Keratinocyte (primary cell): ENCODE measurements at regions not wholly inside any gene's neighbourhood (a gene's known extent, or its start where the extent isn't known, plus 50 kb on each side); places are given as distances from the start of the nearest gene placed in this dataset.

ENCODE experiments used
- CTCF ChIP-seq, 3 experiments: IDR thresholded peaks in 1 of 3; conservative IDR thresholded peaks in 1 of 3; optimal IDR thresholded peaks in 1 of 3; 2 replicates in 2 of 3; 3 replicates in 1 of 3; pipeline versions ENCODE3 to v1.5.1; 2011; ENCODE audit warnings: low read length in 3 of 3, mild to moderate bottlenecking in 3 of 3, moderate library complexity in 2 of 3, control low read depth in 1 of 3, inconsistent platforms in 1 of 3; ENCODE audit not compliant: insufficient read depth in 2 of 3; ENCODE audit errors: extremely low read depth in 1 of 3
- EZH2 ChIP-seq: IDR thresholded peaks from one replicate; pipeline ENCODE4 v1.6.1; 2012; ENCODE audit warnings: inconsistent platforms, mild to moderate bottlenecking, low read length, moderate library complexity

- no peak for TF ChIP-seq CTCF (optimal IDR thresholded peaks at IDR 0.05 in 1 of 3, IDR thresholded peaks at IDR 0.05 in 1 of 3, conservative IDR thresholded peaks at IDR 0.05 in 1 of 3; ENCODE audit: extremely low read depth in 1 of 3, insufficient read depth in 2 of 3, low read length in 3 of 3)
- no peak for TF ChIP-seq EZH2
Observed at GRCh38 chr6:33906439-33906838, 102.6 kb upstream of the MLN start.
